Breast epithelium (tissue), 4 donors: ENCODE measurements at regions not wholly inside any gene's neighbourhood (a gene's known extent, or its start where the extent isn't known, plus 50 kb on each side); places are given as distances from the start of the nearest gene placed in this dataset.

Experiments used
- DNase-seq, 2 donors: peaks; one replicate each; pipeline ENCODE4 v3.0.0-alpha.2; 2019; ENCODE audit warnings: low spot score in 2 of 2
- H3K27ac ChIP-seq, 2 donors: fragments of 200-600 bp; sonication (generic) in 1 of 2; one replicate each; pipeline ENCODE4 v1.5.1; 2016 to 2019; ENCODE audit warnings: mild to moderate bottlenecking in 1 of 2
- H3K27me3 ChIP-seq, 2 donors: fragments of 200-600 bp; sonication (generic) in 1 of 2; one replicate each; pipeline versions ENCODE4 v1.5.1 to v1.6.0; 2017 to 2019; ENCODE audit warnings: control low read depth in 1 of 2, mild to moderate bottlenecking in 1 of 2
- H3K36me3 ChIP-seq: fragments of 200-600 bp; one replicate; pipeline ENCODE4 v1.5.1; 2019
- H3K4me1 ChIP-seq, 2 donors: fragments of 200-600 bp; sonication (generic); one replicate each; pipeline ENCODE4 v1.5.1; 2016 to 2019; ENCODE audit warnings: control low read depth in 1 of 2
- H3K4me3 ChIP-seq, 3 donors: fragments of 200-600 bp; sonication (generic); 1 replicate in 2 of 3; 2 replicates in 1 of 3; pipeline ENCODE4 v1.5.1; 2016 to 2019; ENCODE audit warnings: mild to moderate bottlenecking in 3 of 3, moderate library complexity in 2 of 3
- H3K9me3 ChIP-seq, 2 donors: fragments of 200-600 bp; sonication (generic) in 1 of 2; one replicate each; pipeline ENCODE4 v1.5.1; 2016 to 2019; ENCODE audit warnings: control low read depth in 1 of 2
- CTCF ChIP-seq, 3 donors: fragments of 450-650 bp; IDR thresholded peaks; one replicate each; pipeline ENCODE4 v1.5.1; 2016 to 2017; ENCODE audit warnings: antibody characterized with exemption in 3 of 3, mild to moderate bottlenecking in 3 of 3, moderate library complexity in 3 of 3
- POLR2A ChIP-seq: fragments of 450-650 bp; IDR thresholded peaks from one replicate; pipeline ENCODE4 v1.6.1; 2016; ENCODE audit warnings: antibody characterized with exemption, mild to moderate bottlenecking, moderate library complexity
- POLR2AphosphoS5 ChIP-seq, 3 donors: sonication (generic); formaldehyde crosslinking; IDR thresholded peaks; one replicate each; pipeline ENCODE4 v1.6.1; 2017; ENCODE audit warnings: antibody characterized with exemption in 3 of 3
- intact Hi-C: fragments of 100-400 bp; cut with DNase I; formaldehyde crosslinking; loops from one replicate; pipeline ENCODE4 v1.15.1; 2023; ENCODE audit warnings: low total_unique reads

GRCh38 chr5:167356374-167356773 is 935.1 kb upstream of the WWC1 start:
- Histone ChIP-seq H3K27me3 (peaks cover 0 to 8% of the 10 kb centered on the region in 2 donors), H3K27ac (no peak overlapping the region), H3K9me3 (no peaks in the 10 kb centered on the region), H3K36me3 (no peaks in the 10 kb centered on the region), H3K4me1 (no peaks in the 10 kb centered on the region), H3K4me3 (no peak overlapping the region)
- DNase-seq = no peak
- TF ChIP-seq CTCF (IDR thresholded peaks at IDR 0.05) (no peak), POLR2A (no peak), POLR2AphosphoS5 (IDR thresholded peaks at IDR 0.05) (no peak)
- intact Hi-C loops = loop anchor here (5.0 kb wide), 1 partner anchor 344 kb away; no protein-coding TSS in a partner anchor

- Histone ChIP-seq H3K9me3 (peaks cover 3 to 5% of the 10 kb centered on the region in 2 donors), H3K27ac (no peak overlapping the region), H3K4me1 (no peaks in the 10 kb centered on the region), H3K27me3 (peaks cover 0 to 8% of the 10 kb centered on the region in 2 donors), H3K4me3 (no peak overlapping the region), H3K36me3 (no peaks in the 10 kb centered on the region)
- intact Hi-C loops = loop anchor here (5.0 kb wide), 1 partner anchor 347 kb away; no protein-coding TSS in a partner anchor
- TF ChIP-seq POLR2A (no peak), POLR2AphosphoS5 (IDR thresholded peaks at IDR 0.05) (no peak)
- no peak for DNase-seq
These were observed 932.5 kb upstream of the WWC1 start for GRCh38 chr5:167358868-167359492.

GRCh38 chr5:167361795-167362194 is 929.6 kb upstream of the WWC1 start:
- TF ChIP-seq POLR2A (no peak), POLR2AphosphoS5 (IDR thresholded peaks at IDR 0.05) (no peak), CTCF (IDR thresholded peaks at IDR 0.05) (no peak)
- DNase-seq = no peak
- H3K9me3 ChIP-seq = peaks cover 5 to 13% of the 10 kb centered on the region in 2 donors
- intact Hi-C loops = loop anchor here (10.0 kb wide), 1 partner anchor 437 kb away; no protein-coding TSS in a partner anchor
- H3K4me3 ChIP-seq = no peak overlapping the region
- H3K4me1 ChIP-seq = no peaks in the 10 kb centered on the region
- H3K27me3 ChIP-seq = no peaks in the 10 kb centered on the region
- no peak overlapping the region for H3K27ac ChIP-seq
- H3K36me3 ChIP-seq = no peaks in the 10 kb centered on the region

GRCh38 chr5:167363065-167363464 is 928.4 kb upstream of the WWC1 start:
- H3K27ac ChIP-seq = no peak overlapping the region
- TF ChIP-seq POLR2AphosphoS5 (IDR thresholded peaks at IDR 0.05) = no peak
- no peak for TF ChIP-seq CTCF (IDR thresholded peaks at IDR 0.05)
- TF ChIP-seq POLR2A = no peak
- no peaks in the 10 kb centered on the region for H3K36me3 ChIP-seq
- no peak overlapping the region for H3K4me3 ChIP-seq
- intact Hi-C loops = loop anchor here (10.0 kb wide), 1 partner anchor 438 kb away; no protein-coding TSS in a partner anchor
- H3K4me1 ChIP-seq = no peaks in the 10 kb centered on the region
- H3K9me3 ChIP-seq = peaks cover 5 to 13% of the 10 kb centered on the region in 2 donors
- no peaks in the 10 kb centered on the region for H3K27me3 ChIP-seq
- DNase-seq = no peak

- H3K27me3 ChIP-seq = no peaks in the 10 kb centered on the region
- no peak overlapping the region for H3K4me3 ChIP-seq
- no peaks in the 10 kb centered on the region for H3K36me3 ChIP-seq
- H3K27ac ChIP-seq = no peak overlapping the region
- no peak for DNase-seq
- H3K9me3 ChIP-seq = no peaks in the 10 kb centered on the region
- no peak for TF ChIP-seq CTCF (IDR thresholded peaks at IDR 0.05)
- TF ChIP-seq POLR2AphosphoS5 (IDR thresholded peaks at IDR 0.05) = no peak
- no peak for TF ChIP-seq POLR2A
- intact Hi-C loops = no loop called here
- no peaks in the 10 kb centered on the region for H3K4me1 ChIP-seq
These were observed 916.3 kb upstream of the WWC1 start for GRCh38 chr5:167375125-167375524.
